OCI-LY7 (cell line): ENCODE measurements at regions not wholly inside any gene's neighbourhood (a gene's known extent, or its start where the extent isn't known, plus 50 kb on each side); places are given as distances from the start of the nearest gene placed in this dataset.
"Not testable (repeated sequence)": the region's sequence is repeated elsewhere in the genome, so short reads cannot be mapped to it uniquely, and the experiment has no call there.

Source experiments
- EZH2phosphoT487 ChIP-seq: fragments of 200-600 bp; sonication (generic); IDR thresholded peaks from 2 replicates; pipeline ENCODE4 v1.6.1; 2018; ENCODE audit warnings: low read depth, borderline replicate concordance, mild to moderate bottlenecking, mixed run types, antibody characterized with exemption, low read length, moderate library complexity, mixed read lengths
- TF ChIP-seq, protein P1 (sequence below): fragments of 200-600 bp; sonication (generic); conservative IDR thresholded peaks from 2 replicates; pipeline ENCODE4 v1.5.1; 2014; ENCODE audit warnings: mild to moderate bottlenecking, antibody characterized with exemption, low read length, moderate library complexity, mixed read lengths

- TF ChIP-seq, protein P1, sequence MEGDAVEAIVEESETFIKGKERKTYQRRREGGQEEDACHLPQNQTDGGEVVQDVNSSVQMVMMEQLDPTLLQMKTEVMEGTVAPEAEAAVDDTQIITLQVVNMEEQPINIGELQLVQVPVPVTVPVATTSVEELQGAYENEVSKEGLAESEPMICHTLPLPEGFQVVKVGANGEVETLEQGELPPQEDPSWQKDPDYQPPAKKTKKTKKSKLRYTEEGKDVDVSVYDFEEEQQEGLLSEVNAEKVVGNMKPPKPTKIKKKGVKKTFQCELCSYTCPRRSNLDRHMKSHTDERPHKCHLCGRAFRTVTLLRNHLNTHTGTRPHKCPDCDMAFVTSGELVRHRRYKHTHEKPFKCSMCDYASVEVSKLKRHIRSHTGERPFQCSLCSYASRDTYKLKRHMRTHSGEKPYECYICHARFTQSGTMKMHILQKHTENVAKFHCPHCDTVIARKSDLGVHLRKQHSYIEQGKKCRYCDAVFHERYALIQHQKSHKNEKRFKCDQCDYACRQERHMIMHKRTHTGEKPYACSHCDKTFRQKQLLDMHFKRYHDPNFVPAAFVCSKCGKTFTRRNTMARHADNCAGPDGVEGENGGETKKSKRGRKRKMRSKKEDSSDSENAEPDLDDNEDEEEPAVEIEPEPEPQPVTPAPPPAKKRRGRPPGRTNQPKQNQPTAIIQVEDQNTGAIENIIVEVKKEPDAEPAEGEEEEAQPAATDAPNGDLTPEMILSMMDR, result not testable (repeated sequence)
- not testable (repeated sequence) for TF ChIP-seq EZH2phosphoT487
Observed at GRCh38 chr22:11369612-11370307, 4158.2 kb upstream of the OR11H1 start.
